ENCODE measurements at regions not wholly inside any gene's neighbourhood (a gene's known extent, or its start where the extent isn't known, plus 50 kb on each side); places are given as distances from the start of the nearest gene placed in this dataset.

GRCh38 chr14:65162031-65162430 is 59.7 kb upstream of the MAX start:
- TF ChIP-seq CTCF (conservative IDR thresholded peaks at IDR 0.05; ENCODE audit: low read length) (no peak), EZH2phosphoT487 (IDR thresholded peaks at IDR 0.05; ENCODE audit: borderline replicate concordance) (no peak)
